Duodenal mucosa (tissue), 2 donors: ENCODE measurements at regions not wholly inside any gene's neighbourhood (a gene's known extent, or its start where the extent isn't known, plus 50 kb on each side); places are given as distances from the start of the nearest gene placed in this dataset.
"Not testable (repeated sequence)": the region's sequence is repeated elsewhere in the genome, so short reads cannot be mapped to it uniquely, and the experiment has no call there.

Experiments used
- H3K27ac ChIP-seq: one replicate; pipeline ENCODE4 v1.7.0; 2013; ENCODE audit warnings: low read depth, low read length
- H3K27me3 ChIP-seq, 2 donors: one replicate each; pipeline ENCODE4 v1.7.0; 2013; ENCODE audit warnings: low read length in 2 of 2, control low read depth in 1 of 2; ENCODE audit not compliant: insufficient read depth in 2 of 2, control insufficient read depth in 1 of 2
- H3K36me3 ChIP-seq, 2 donors: one replicate each; pipeline ENCODE4 v1.7.0; 2013; ENCODE audit warnings: low read length in 2 of 2, control low read depth in 1 of 2; ENCODE audit not compliant: insufficient read depth in 2 of 2, control insufficient read depth in 1 of 2
- H3K4me1 ChIP-seq, 2 donors: one replicate each; pipeline ENCODE4 v1.7.0; 2013; ENCODE audit warnings: low read length in 2 of 2, control low read depth in 1 of 2; ENCODE audit not compliant: insufficient read depth in 2 of 2, control insufficient read depth in 1 of 2
- H3K4me3 ChIP-seq, 2 donors: one replicate each; pipeline ENCODE4 v1.7.0; 2013; ENCODE audit warnings: low read length in 2 of 2, low read depth in 1 of 2
- H3K9ac ChIP-seq, 2 donors: one replicate each; pipeline ENCODE4 v1.7.0; 2013; ENCODE audit warnings: low read length in 2 of 2, low read depth in 1 of 2
- H3K9me3 ChIP-seq, 2 donors: one replicate each; pipeline ENCODE4 v1.7.0; 2013; ENCODE audit warnings: low read length in 2 of 2, control low read depth in 1 of 2; ENCODE audit not compliant: control insufficient read depth in 1 of 2

GRCh38 chr2:52260904-52261303 is 1229.0 kb upstream of the NRXN1 start:
- no peak overlapping the region for H3K27ac ChIP-seq
- H3K4me1 ChIP-seq, result no peaks in the 10 kb centered on the region
- H3K36me3 ChIP-seq, result no peaks in the 10 kb centered on the region
- H3K9ac ChIP-seq, result no peak overlapping the region
- no peak overlapping the region for H3K4me3 ChIP-seq
- H3K27me3 ChIP-seq, result no peaks in the 10 kb centered on the region
- H3K9me3 ChIP-seq, result no peaks in the 10 kb centered on the region

GRCh38 chr2:52258967-52259366 is 1227.0 kb upstream of the NRXN1 start:
- H3K36me3 ChIP-seq, H3K9me3 ChIP-seq, H3K27me3 ChIP-seq, H3K27ac ChIP-seq, H3K9ac ChIP-seq, H3K4me3 ChIP-seq, H3K4me1 ChIP-seq: not testable (repeated sequence)

GRCh38 chr2:52258038-52258437 is 1226.1 kb upstream of the NRXN1 start:
- Histone ChIP-seq H3K27me3 (no peaks in the 10 kb centered on the region), H3K27ac (no peak overlapping the region), H3K9ac (no peak overlapping the region), H3K36me3 (no peaks in the 10 kb centered on the region), H3K4me1 (no peaks in the 10 kb centered on the region), H3K4me3 (no peak overlapping the region), H3K9me3 (no peaks in the 10 kb centered on the region)

- Histone ChIP-seq H3K27me3 (no peaks in the 10 kb centered on the region), H3K9ac (no peak overlapping the region), H3K4me1 (no peaks in the 10 kb centered on the region), H3K9me3 (no peaks in the 10 kb centered on the region), H3K27ac (no peak overlapping the region), H3K4me3 (no peak overlapping the region), H3K36me3 (no peaks in the 10 kb centered on the region)
Observed at GRCh38 chr2:52253416-52253980, 1221.6 kb upstream of the NRXN1 start.

GRCh38 chr2:52238782-52239181 is 1206.8 kb upstream of the NRXN1 start:
- H3K4me1 ChIP-seq, result no peaks in the 10 kb centered on the region
- no peak overlapping the region for H3K9ac ChIP-seq
- no peak overlapping the region for H3K4me3 ChIP-seq
- H3K27ac ChIP-seq, result no peak overlapping the region
- H3K36me3 ChIP-seq, result no peaks in the 10 kb centered on the region
- H3K27me3 ChIP-seq, result no peaks in the 10 kb centered on the region
- H3K9me3 ChIP-seq, result peaks cover 3 to 4% of the 10 kb centered on the region in 2 donors

- no peak overlapping the region for H3K9ac ChIP-seq
- peaks cover 2 to 9% of the 10 kb centered on the region in 2 donors for H3K9me3 ChIP-seq
- H3K27me3 ChIP-seq, result no peaks in the 10 kb centered on the region
- H3K4me3 ChIP-seq, result no peak overlapping the region
- no peaks in the 10 kb centered on the region for H3K36me3 ChIP-seq
- no peak overlapping the region for H3K27ac ChIP-seq
- H3K4me1 ChIP-seq, result no peaks in the 10 kb centered on the region
Observed at GRCh38 chr2:52222128-52222527, 1190.2 kb upstream of the NRXN1 start.

- Histone ChIP-seq H3K9me3 (peaks cover 2 to 9% of the 10 kb centered on the region in 2 donors), H3K9ac (no peak overlapping the region)
Observed at GRCh38 chr2:52220393-52220792, 1188.5 kb upstream of the NRXN1 start.

GRCh38 chr2:52210611-52211010 is 1178.7 kb upstream of the NRXN1 start:
- H3K9me3 ChIP-seq, result peaks cover 5% of the 10 kb centered on the region in 2 donors
- H3K4me1 ChIP-seq, result no peaks in the 10 kb centered on the region

More at GRCh38 chr2:52220393-52220792, 1188.5 kb upstream of the NRXN1 start:
- Histone ChIP-seq H3K27me3 (no peaks in the 10 kb centered on the region), H3K36me3 (no peaks in the 10 kb centered on the region), H3K4me3 (no peak overlapping the region), H3K4me1 (no peaks in the 10 kb centered on the region), H3K27ac (no peak overlapping the region)

GRCh38 chr2:52210161-52210560 is 1178.2 kb upstream of the NRXN1 start:
- Histone ChIP-seq H3K9me3 (peaks cover 5% of the 10 kb centered on the region in 2 donors), H3K4me3 (no peak overlapping the region), H3K27ac (no peak overlapping the region)

More at GRCh38 chr2:52210611-52211010, 1178.7 kb upstream of the NRXN1 start:
- Histone ChIP-seq H3K27me3 (no peaks in the 10 kb centered on the region), H3K27ac (no peak overlapping the region), H3K9ac (no peak overlapping the region), H3K4me3 (no peak overlapping the region), H3K36me3 (no peaks in the 10 kb centered on the region)

GRCh38 chr2:52194342-52194741 is 1162.4 kb upstream of the NRXN1 start:
- no peaks in the 10 kb centered on the region for H3K27me3 ChIP-seq
- no peaks in the 10 kb centered on the region for H3K36me3 ChIP-seq
- H3K4me3 ChIP-seq, result no peak overlapping the region
- H3K9me3 ChIP-seq, result peaks cover 2 to 17% of the 10 kb centered on the region in 2 donors
- no peaks in the 10 kb centered on the region for H3K4me1 ChIP-seq
- H3K9ac ChIP-seq, result no peak overlapping the region
- no peak overlapping the region for H3K27ac ChIP-seq

More at GRCh38 chr2:52210161-52210560, 1178.2 kb upstream of the NRXN1 start:
- no peak overlapping the region for H3K9ac ChIP-seq
- H3K36me3 ChIP-seq, result no peaks in the 10 kb centered on the region
- no peaks in the 10 kb centered on the region for H3K4me1 ChIP-seq
- no peaks in the 10 kb centered on the region for H3K27me3 ChIP-seq

GRCh38 chr2:52193804-52194203 is 1161.9 kb upstream of the NRXN1 start:
- Histone ChIP-seq H3K9ac (no peak overlapping the region), H3K9me3 (peaks cover 0 to 17% of the 10 kb centered on the region in 2 donors), H3K4me1 (no peaks in the 10 kb centered on the region), H3K27ac (no peak overlapping the region), H3K36me3 (no peaks in the 10 kb centered on the region), H3K4me3 (no peak overlapping the region), H3K27me3 (no peaks in the 10 kb centered on the region)
